ENCODE measurements at regions not wholly inside any gene's neighbourhood (a gene's known extent, or its start where the extent isn't known, plus 50 kb on each side); places are given as distances from the start of the nearest gene placed in this dataset.

GRCh38 chr14:62629176-62629725, 416.0 kb downstream of the KCNH5 start:
- no peak overlapping the region for H3K4me2 ChIP-seq
- TF ChIP-seq, protein P1, sequence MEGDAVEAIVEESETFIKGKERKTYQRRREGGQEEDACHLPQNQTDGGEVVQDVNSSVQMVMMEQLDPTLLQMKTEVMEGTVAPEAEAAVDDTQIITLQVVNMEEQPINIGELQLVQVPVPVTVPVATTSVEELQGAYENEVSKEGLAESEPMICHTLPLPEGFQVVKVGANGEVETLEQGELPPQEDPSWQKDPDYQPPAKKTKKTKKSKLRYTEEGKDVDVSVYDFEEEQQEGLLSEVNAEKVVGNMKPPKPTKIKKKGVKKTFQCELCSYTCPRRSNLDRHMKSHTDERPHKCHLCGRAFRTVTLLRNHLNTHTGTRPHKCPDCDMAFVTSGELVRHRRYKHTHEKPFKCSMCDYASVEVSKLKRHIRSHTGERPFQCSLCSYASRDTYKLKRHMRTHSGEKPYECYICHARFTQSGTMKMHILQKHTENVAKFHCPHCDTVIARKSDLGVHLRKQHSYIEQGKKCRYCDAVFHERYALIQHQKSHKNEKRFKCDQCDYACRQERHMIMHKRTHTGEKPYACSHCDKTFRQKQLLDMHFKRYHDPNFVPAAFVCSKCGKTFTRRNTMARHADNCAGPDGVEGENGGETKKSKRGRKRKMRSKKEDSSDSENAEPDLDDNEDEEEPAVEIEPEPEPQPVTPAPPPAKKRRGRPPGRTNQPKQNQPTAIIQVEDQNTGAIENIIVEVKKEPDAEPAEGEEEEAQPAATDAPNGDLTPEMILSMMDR (conservative IDR thresholded peaks at IDR 0.05; ENCODE audit: low read depth, low read length), result no peak
- no peak overlapping the region for H3K4me3 ChIP-seq (IDR thresholded peaks at IDR 0.05; ENCODE audit: insufficient read depth, low read depth, low read length)
- no peaks in the 10 kb centered on the region for H3K79me2 ChIP-seq (ENCODE audit: insufficient read depth, low read depth)
- no peak overlapping the region for H2AFZ ChIP-seq (ENCODE audit: low read depth)
- H4K20me1 ChIP-seq (ENCODE audit: insufficient read depth), result no peaks in the 10 kb centered on the region
- no peaks in the 10 kb centered on the region for H3K4me1 ChIP-seq (ENCODE audit: low read depth, poor library complexity, severe bottlenecking)
- no peaks in the 10 kb centered on the region for H3K36me3 ChIP-seq (ENCODE audit: insufficient read depth)
- no peak overlapping the region for H3K9ac ChIP-seq
- H3K27me3 ChIP-seq (ENCODE audit: insufficient read depth, low read depth), result no peaks in the 10 kb centered on the region
- no peak overlapping the region for H3K27ac ChIP-seq

DNA sequence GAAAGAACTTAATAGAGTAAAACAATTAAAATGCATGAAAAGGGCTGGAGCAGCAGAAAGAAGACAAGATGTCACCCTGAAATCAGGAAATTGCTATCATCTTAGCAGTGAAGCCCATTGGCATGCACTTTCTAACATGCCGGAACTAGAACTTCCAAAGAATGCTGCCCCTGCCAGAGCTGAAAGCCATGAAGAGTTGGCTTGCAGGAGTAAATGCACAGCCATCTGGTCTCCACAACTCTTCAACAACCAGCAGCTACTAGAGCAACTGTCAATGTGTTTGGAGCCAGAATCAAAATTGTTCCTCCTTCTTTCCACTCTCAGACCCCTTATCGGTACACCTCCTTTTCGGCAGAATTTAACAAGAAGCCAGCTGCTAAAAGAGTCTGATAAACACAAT, 414.1 kb downstream of the KCNH5 start:
- Histone ChIP-seq H3K9ac (no peak overlapping the region), H3K4me3 (IDR thresholded peaks at IDR 0.05; ENCODE audit: insufficient read depth, low read depth, low read length) (no peak overlapping the region), H3K27me3 (ENCODE audit: insufficient read depth, low read depth) (no peaks in the 10 kb centered on the region), H3K36me3 (ENCODE audit: insufficient read depth) (no peaks in the 10 kb centered on the region), H3K4me2 (no peak overlapping the region), H3K79me2 (ENCODE audit: insufficient read depth, low read depth) (no peaks in the 10 kb centered on the region), H4K20me1 (ENCODE audit: insufficient read depth) (no peaks in the 10 kb centered on the region), H3K4me1 (ENCODE audit: low read depth, poor library complexity, severe bottlenecking) (no peaks in the 10 kb centered on the region), H3K27ac (no peak overlapping the region), H2AFZ (ENCODE audit: low read depth) (no peak overlapping the region)
- TF ChIP-seq, protein P1 (conservative IDR thresholded peaks at IDR 0.05; ENCODE audit: low read depth, low read length), result no peak

DNA sequence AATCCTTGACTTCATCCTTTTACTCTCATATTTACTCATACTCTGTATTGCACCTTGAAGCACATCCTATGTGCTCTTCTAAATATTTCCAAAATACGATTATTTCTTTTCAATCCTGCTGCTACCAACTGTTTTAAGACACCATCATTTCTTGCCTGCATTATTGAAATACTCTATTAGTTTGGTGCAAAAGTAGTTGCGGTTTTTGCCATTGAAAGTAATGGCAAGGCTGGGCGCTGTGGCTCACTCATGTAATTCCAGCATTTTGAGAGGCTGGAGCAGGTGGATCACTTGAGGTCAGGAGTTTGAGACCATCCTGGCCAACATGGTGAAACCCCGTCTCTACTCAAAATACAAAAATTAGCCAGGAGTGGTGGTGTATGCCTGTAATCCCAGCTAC, 412.5 kb downstream of the KCNH5 start:
- Histone ChIP-seq H3K4me3 (IDR thresholded peaks at IDR 0.05; ENCODE audit: insufficient read depth, low read depth, low read length) (no peak overlapping the region), H3K9ac (no peak overlapping the region), H3K27me3 (ENCODE audit: insufficient read depth, low read depth) (no peaks in the 10 kb centered on the region), H3K4me2 (no peak overlapping the region), H4K20me1 (ENCODE audit: insufficient read depth) (no peaks in the 10 kb centered on the region), H3K36me3 (ENCODE audit: insufficient read depth) (no peaks in the 10 kb centered on the region), H3K79me2 (ENCODE audit: insufficient read depth, low read depth) (no peaks in the 10 kb centered on the region), H3K4me1 (ENCODE audit: low read depth, poor library complexity, severe bottlenecking) (no peaks in the 10 kb centered on the region), H2AFZ (ENCODE audit: low read depth) (no peak overlapping the region), H3K27ac (no peak overlapping the region)
- TF ChIP-seq, protein P1 (conservative IDR thresholded peaks at IDR 0.05; ENCODE audit: low read depth, low read length), result no peak

- H3K9ac ChIP-seq, result no peak overlapping the region
- TF ChIP-seq, protein P1 (conservative IDR thresholded peaks at IDR 0.05; ENCODE audit: low read depth, low read length), result no peak
- H3K27me3 ChIP-seq (ENCODE audit: insufficient read depth, low read depth), result no peaks in the 10 kb centered on the region
- no peaks in the 10 kb centered on the region for H3K79me2 ChIP-seq (ENCODE audit: insufficient read depth, low read depth)
- no peaks in the 10 kb centered on the region for H4K20me1 ChIP-seq (ENCODE audit: insufficient read depth)
- no peaks in the 10 kb centered on the region for H3K4me1 ChIP-seq (ENCODE audit: low read depth, poor library complexity, severe bottlenecking)
- no peaks in the 10 kb centered on the region for H3K36me3 ChIP-seq (ENCODE audit: insufficient read depth)
- H2AFZ ChIP-seq (ENCODE audit: low read depth), result no peak overlapping the region
- H3K4me2 ChIP-seq, result no peak overlapping the region
- H3K4me3 ChIP-seq (IDR thresholded peaks at IDR 0.05; ENCODE audit: insufficient read depth, low read depth, low read length), result no peak overlapping the region
- H3K27ac ChIP-seq, result no peak overlapping the region
These were observed 399.6 kb downstream of the KCNH5 start for GRCh38 chr14:62645649-62646048.

All from KMS-11 (cell line).